ENCODE measurements at regions not wholly inside any gene's neighbourhood (a gene's known extent, or its start where the extent isn't known, plus 50 kb on each side); places are given as distances from the start of the nearest gene placed in this dataset.

DNA sequence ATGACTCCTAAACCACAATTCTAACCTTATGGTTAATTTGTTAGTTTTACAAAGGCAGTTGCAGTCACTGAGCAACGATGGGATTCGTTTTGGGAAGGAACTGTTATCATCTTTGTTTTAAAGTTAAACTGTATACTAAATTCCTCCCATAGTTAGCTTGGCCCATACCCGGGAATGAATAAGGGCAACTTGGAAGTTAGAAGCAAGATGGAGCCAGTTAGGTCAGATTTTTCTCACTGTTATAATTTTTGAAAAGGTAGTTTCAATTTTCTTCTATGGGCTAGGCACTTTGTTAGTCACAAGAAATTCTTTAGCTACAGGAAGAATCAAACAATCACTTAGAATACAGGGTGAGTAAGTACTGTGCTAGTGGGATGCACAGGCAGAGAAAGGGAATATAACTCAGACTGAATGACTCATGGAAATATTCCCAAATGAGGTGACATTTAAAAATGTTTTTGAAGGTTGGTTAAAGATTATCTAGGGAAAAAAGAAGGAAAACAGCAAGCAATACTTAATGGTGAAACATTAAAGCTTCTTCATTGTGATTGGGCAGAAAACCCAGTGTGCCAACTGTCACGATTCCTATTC, 153.6 kb downstream of the MAGEB17 start:
- H3K79me2 ChIP-seq (ENCODE audit: insufficient read depth, low read length) = no peaks in the 10 kb centered on the region
- no peaks in the 10 kb centered on the region for H3K36me3 ChIP-seq (ENCODE audit: insufficient read depth, low read length)
- no peaks in the 10 kb centered on the region for H4K20me1 ChIP-seq (ENCODE audit: insufficient read depth, low read length)
- H2AFZ ChIP-seq (ENCODE audit: low read length) = no peak overlapping the region
- TF ChIP-seq, protein P1, sequence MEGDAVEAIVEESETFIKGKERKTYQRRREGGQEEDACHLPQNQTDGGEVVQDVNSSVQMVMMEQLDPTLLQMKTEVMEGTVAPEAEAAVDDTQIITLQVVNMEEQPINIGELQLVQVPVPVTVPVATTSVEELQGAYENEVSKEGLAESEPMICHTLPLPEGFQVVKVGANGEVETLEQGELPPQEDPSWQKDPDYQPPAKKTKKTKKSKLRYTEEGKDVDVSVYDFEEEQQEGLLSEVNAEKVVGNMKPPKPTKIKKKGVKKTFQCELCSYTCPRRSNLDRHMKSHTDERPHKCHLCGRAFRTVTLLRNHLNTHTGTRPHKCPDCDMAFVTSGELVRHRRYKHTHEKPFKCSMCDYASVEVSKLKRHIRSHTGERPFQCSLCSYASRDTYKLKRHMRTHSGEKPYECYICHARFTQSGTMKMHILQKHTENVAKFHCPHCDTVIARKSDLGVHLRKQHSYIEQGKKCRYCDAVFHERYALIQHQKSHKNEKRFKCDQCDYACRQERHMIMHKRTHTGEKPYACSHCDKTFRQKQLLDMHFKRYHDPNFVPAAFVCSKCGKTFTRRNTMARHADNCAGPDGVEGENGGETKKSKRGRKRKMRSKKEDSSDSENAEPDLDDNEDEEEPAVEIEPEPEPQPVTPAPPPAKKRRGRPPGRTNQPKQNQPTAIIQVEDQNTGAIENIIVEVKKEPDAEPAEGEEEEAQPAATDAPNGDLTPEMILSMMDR (IDR thresholded peaks at IDR 0.05; ENCODE audit: extremely low read depth, low read depth, low read length) = no peak
- DNase-seq (ENCODE audit: insufficient read length, low spot score, missing footprints) = peak; percentile 79
- peak overlapping the region; percentile 26 for H3K27ac ChIP-seq (ENCODE audit: low read depth, low read length)
- H3K27me3 ChIP-seq (ENCODE audit: insufficient read depth, low read length) = no peaks in the 10 kb centered on the region
- H3K9me3 ChIP-seq (ENCODE audit: low read depth, low read length) = no peaks in the 10 kb centered on the region
- H3K4me2 ChIP-seq (ENCODE audit: insufficient read depth, low read length) = no peak overlapping the region
- H3K4me1 ChIP-seq (ENCODE audit: insufficient read depth, low read length) = no peaks in the 10 kb centered on the region
- H3K4me3 ChIP-seq (ENCODE audit: insufficient read depth, low read length) = no peak overlapping the region

DNA sequence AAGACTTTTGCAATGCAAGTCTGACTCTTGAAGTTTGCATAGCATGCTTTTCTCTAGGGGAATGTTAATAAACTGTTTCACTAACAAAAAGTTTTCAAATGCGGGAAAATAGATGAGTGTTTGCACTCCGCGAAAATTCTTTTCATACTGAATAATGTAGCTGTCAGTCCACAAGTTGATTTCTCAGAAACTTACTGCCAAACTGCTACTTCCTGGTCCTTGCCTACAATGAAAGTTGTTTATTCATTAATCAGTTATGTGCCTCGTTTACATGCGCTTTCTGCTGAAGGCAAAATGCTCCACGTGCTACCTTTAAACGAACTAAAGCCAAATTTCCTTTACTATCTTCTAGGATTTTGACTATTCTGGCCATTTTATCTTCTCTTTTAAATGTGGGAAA, 166.2 kb downstream of the MAGEB17 start:
- no peaks in the 10 kb centered on the region for H3K4me1 ChIP-seq (ENCODE audit: insufficient read depth, low read length)
- H4K20me1 ChIP-seq (ENCODE audit: insufficient read depth, low read length) = no peaks in the 10 kb centered on the region
- H3K27me3 ChIP-seq (ENCODE audit: insufficient read depth, low read length) = no peaks in the 10 kb centered on the region
- no peak for DNase-seq (ENCODE audit: insufficient read length, low spot score, missing footprints)
- H2AFZ ChIP-seq (ENCODE audit: low read length) = no peak overlapping the region
- no peaks in the 10 kb centered on the region for H3K36me3 ChIP-seq (ENCODE audit: insufficient read depth, low read length)
- no peak overlapping the region for H3K4me3 ChIP-seq (ENCODE audit: insufficient read depth, low read length)
- H3K79me2 ChIP-seq (ENCODE audit: insufficient read depth, low read length) = no peaks in the 10 kb centered on the region
- no peaks in the 10 kb centered on the region for H3K9me3 ChIP-seq (ENCODE audit: low read depth, low read length)
- TF ChIP-seq, protein P1 (IDR thresholded peaks at IDR 0.05; ENCODE audit: extremely low read depth, low read depth, low read length) = no peak
- H3K4me2 ChIP-seq (ENCODE audit: insufficient read depth, low read length) = no peak overlapping the region
- no peak overlapping the region for H3K27ac ChIP-seq (ENCODE audit: low read depth, low read length)

DNA sequence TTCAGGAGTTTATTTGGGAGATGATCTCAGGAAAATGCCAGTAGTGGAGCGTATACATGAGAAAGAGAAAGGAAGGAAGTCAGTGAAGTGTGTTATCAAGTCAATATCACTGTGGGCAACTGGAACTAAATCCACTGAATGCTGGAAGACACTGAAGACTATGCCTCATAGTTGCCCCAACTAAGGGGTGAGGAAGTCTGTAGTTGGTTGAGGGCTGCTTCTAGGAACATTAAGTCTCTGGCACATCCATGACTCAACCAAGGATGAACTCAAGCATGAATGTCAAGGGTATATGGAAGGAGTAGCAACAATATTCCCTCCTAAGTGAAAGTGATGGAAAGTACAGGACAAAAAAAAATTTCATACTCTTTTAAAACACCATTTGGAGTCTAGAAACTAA, 167.9 kb downstream of the MAGEB17 start:
- Histone ChIP-seq H3K79me2 (ENCODE audit: insufficient read depth, low read length) (no peaks in the 10 kb centered on the region), H3K27ac (ENCODE audit: low read depth, low read length) (no peak overlapping the region), H4K20me1 (ENCODE audit: insufficient read depth, low read length) (no peaks in the 10 kb centered on the region), H3K4me1 (ENCODE audit: insufficient read depth, low read length) (no peaks in the 10 kb centered on the region), H3K36me3 (ENCODE audit: insufficient read depth, low read length) (no peaks in the 10 kb centered on the region), H3K4me2 (ENCODE audit: insufficient read depth, low read length) (no peak overlapping the region), H3K9me3 (ENCODE audit: low read depth, low read length) (no peaks in the 10 kb centered on the region), H3K27me3 (ENCODE audit: insufficient read depth, low read length) (no peaks in the 10 kb centered on the region), H3K4me3 (ENCODE audit: insufficient read depth, low read length) (no peak overlapping the region), H2AFZ (ENCODE audit: low read length) (no peak overlapping the region)
- DNase-seq (ENCODE audit: insufficient read length, low spot score, missing footprints) = no peak
- TF ChIP-seq, protein P1 (IDR thresholded peaks at IDR 0.05; ENCODE audit: extremely low read depth, low read depth, low read length) = no peak

DNA sequence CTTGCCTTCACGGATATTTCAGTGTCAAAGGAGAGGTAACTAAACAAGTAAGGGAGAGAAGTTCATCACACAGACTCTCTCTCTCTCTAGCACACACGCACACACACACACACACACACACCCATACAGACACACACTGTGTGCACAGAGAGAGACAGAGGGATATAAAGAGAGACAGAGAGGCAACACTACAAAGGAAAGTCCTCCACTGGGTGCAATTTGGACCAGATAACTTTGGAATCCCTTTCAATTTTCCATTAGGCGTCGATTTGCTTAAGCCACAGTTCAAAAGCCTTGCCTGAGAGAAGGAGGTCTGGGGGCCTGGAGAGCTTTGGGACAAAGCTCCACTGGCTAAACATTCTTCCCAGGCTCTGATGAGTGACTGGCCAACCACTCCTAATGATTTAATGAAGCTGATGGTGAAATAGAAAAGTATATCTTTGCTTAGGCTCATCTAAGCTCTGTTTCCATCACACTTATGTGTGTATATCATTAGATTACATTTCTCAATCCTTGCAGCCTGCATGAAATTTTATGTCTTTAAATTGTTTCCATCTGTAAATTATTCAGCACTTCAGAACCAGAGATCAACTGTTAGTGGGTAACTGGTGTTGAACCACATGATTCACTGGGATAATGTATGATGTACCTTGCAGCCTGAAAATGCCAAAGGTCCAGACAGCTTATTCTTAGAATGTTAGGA, 180.8 kb downstream of the MAGEB17 start:
- no peak for DNase-seq (ENCODE audit: insufficient read length, low spot score, missing footprints)
- no peaks in the 10 kb centered on the region for H3K4me1 ChIP-seq (ENCODE audit: insufficient read depth, low read length)
- TF ChIP-seq, protein P1 (IDR thresholded peaks at IDR 0.05; ENCODE audit: extremely low read depth, low read depth, low read length) = no peak
- no peaks in the 10 kb centered on the region for H4K20me1 ChIP-seq (ENCODE audit: insufficient read depth, low read length)
- no peaks in the 10 kb centered on the region for H3K79me2 ChIP-seq (ENCODE audit: insufficient read depth, low read length)
- no peak overlapping the region for H3K4me3 ChIP-seq (ENCODE audit: insufficient read depth, low read length)
- H3K27me3 ChIP-seq (ENCODE audit: insufficient read depth, low read length) = peaks cover 3% of the 10 kb centered on the region
- H2AFZ ChIP-seq (ENCODE audit: low read length) = no peak overlapping the region
- H3K27ac ChIP-seq (ENCODE audit: low read depth, low read length) = no peak overlapping the region
- no peak overlapping the region for H3K4me2 ChIP-seq (ENCODE audit: insufficient read depth, low read length)
- H3K9me3 ChIP-seq (ENCODE audit: low read depth, low read length) = no peaks in the 10 kb centered on the region
- no peaks in the 10 kb centered on the region for H3K36me3 ChIP-seq (ENCODE audit: insufficient read depth, low read length)
